Spleen (tissue), 7 donors: ENCODE measurements at regions not wholly inside any gene's neighbourhood (a gene's known extent, or its start where the extent isn't known, plus 50 kb on each side); places are given as distances from the start of the nearest gene placed in this dataset.

Experiments
- POLR2AphosphoS5 ChIP-seq, 3 donors: sonication (generic); formaldehyde crosslinking; IDR thresholded peaks; one replicate each; pipeline ENCODE4 v1.5.1; 2017; ENCODE audit warnings: antibody characterized with exemption in 3 of 3
- TF ChIP-seq, protein P1 (sequence below), 11 experiments: fragments of 200-600 bp in 7 of 11; fragments of 450-650 bp in 4 of 11; sonication (generic) in 4 of 11; IDR thresholded peaks in 8 of 11; conservative IDR thresholded peaks in 3 of 11; 1 replicate in 7 of 11; 2 replicates in 4 of 11; pipeline versions ENCODE4 v1.4.0 to v1.8.0; 2016 to 2021; ENCODE audit warnings: antibody characterized with exemption in 11 of 11, inconsistent platforms in 4 of 11, mild to moderate bottlenecking in 1 of 11
- donor health status: DM: no; HTN: no; CAD: no; lungs with moderate emphysema.
- donor health status: DM: no; HTN: no; CAD: no.
- donor health status: DM: no; HTN: no; CAD: no.

DNA sequence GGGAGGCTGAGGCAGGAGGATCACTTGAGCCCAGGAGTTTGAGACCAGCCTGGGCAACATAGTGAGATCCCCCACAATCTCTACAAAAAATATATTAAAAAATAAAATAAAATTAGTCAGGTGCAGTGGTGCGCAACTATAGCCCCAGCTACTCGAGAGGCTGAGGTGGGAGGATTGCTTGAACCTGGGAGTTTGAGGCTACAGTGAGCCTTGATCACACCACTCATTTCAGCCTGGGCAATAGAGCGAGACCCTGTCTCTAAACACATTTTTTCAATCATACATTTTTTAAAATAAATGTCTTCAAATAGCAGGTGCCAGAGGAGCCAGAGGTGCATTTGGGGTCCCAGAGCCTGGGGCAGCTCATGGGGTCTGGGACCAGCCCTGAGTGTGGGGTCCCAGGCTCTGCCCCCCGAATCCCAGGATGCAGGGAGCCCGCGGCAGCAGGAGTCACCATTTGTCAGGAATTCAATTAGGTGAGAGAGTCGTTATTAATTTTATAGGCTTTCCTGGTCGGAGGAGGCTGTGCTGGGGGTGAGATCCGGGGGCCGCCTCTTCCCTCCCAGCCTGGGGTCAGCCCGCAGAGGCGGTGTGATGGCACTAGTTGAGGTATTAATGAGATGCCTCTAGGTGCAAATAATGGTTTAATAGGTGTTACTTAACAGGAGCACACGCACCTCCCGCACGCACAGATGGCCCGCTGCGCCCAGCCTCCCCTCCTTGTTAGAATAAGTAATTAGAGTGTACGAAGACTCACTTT is 78.3 kb downstream of the MICALL2 start:
- TF ChIP-seq, protein P1, sequence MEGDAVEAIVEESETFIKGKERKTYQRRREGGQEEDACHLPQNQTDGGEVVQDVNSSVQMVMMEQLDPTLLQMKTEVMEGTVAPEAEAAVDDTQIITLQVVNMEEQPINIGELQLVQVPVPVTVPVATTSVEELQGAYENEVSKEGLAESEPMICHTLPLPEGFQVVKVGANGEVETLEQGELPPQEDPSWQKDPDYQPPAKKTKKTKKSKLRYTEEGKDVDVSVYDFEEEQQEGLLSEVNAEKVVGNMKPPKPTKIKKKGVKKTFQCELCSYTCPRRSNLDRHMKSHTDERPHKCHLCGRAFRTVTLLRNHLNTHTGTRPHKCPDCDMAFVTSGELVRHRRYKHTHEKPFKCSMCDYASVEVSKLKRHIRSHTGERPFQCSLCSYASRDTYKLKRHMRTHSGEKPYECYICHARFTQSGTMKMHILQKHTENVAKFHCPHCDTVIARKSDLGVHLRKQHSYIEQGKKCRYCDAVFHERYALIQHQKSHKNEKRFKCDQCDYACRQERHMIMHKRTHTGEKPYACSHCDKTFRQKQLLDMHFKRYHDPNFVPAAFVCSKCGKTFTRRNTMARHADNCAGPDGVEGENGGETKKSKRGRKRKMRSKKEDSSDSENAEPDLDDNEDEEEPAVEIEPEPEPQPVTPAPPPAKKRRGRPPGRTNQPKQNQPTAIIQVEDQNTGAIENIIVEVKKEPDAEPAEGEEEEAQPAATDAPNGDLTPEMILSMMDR (IDR thresholded peaks at IDR 0.05 in 8 of 11, conservative IDR thresholded peaks at IDR 0.05 in 3 of 11): no peak
- no peak for TF ChIP-seq POLR2AphosphoS5 (IDR thresholded peaks at IDR 0.05)
